ENCODE measurements at regions not wholly inside any gene's neighbourhood (a gene's known extent, or its start where the extent isn't known, plus 50 kb on each side); places are given as distances from the start of the nearest gene placed in this dataset.

- Mint-ChIP-seq H3K27me3 (ENCODE audit: unreplicated experiment) (no peaks in the 10 kb centered on the region), H3K4me1 (ENCODE audit: low read depth, unreplicated experiment) (no peaks in the 10 kb centered on the region), H3K4me3 (ENCODE audit: unreplicated experiment) (no peak overlapping the region), H3K36me3 (ENCODE audit: unreplicated experiment) (peaks cover 5% of the 10 kb centered on the region), H3K9me3 (ENCODE audit: unreplicated experiment) (peaks cover 1% of the 10 kb centered on the region), H3K27ac (ENCODE audit: unreplicated experiment) (no peak overlapping the region)
- no peak for TF ChIP-seq CTCF (IDR thresholded peaks at IDR 0.05; ENCODE audit: partially characterized antibody, unreplicated experiment)
- no peak for DNase-seq
Measured at GRCh38 chr2:15708161-15708560, 116.5 kb downstream of the DDX1 start.

GRCh38 chr2:15708865-15709820, 117.5 kb downstream of the DDX1 start:
- no peak for DNase-seq

GRCh38 chr2:15711126-15711860, 119.6 kb downstream of the DDX1 start:
- no peaks in the 10 kb centered on the region for H3K4me1 Mint-ChIP-seq (ENCODE audit: low read depth, unreplicated experiment)
- peaks cover 5% of the 10 kb centered on the region for H3K36me3 Mint-ChIP-seq (ENCODE audit: unreplicated experiment)
- no peak for TF ChIP-seq CTCF (IDR thresholded peaks at IDR 0.05; ENCODE audit: partially characterized antibody, unreplicated experiment)
- no peak overlapping the region for H3K27ac Mint-ChIP-seq (ENCODE audit: unreplicated experiment)
- peaks cover 1% of the 10 kb centered on the region for H3K27me3 Mint-ChIP-seq (ENCODE audit: unreplicated experiment)
- no peak for DNase-seq
- peaks cover 1% of the 10 kb centered on the region for H3K9me3 Mint-ChIP-seq (ENCODE audit: unreplicated experiment)
- H3K4me3 Mint-ChIP-seq (ENCODE audit: unreplicated experiment) = no peak overlapping the region

More at GRCh38 chr2:15708865-15709820, 117.5 kb downstream of the DDX1 start:
- Mint-ChIP-seq H3K27me3 (ENCODE audit: unreplicated experiment) (no peaks in the 10 kb centered on the region), H3K9me3 (ENCODE audit: unreplicated experiment) (peaks cover 1% of the 10 kb centered on the region), H3K27ac (ENCODE audit: unreplicated experiment) (no peak overlapping the region), H3K4me1 (ENCODE audit: low read depth, unreplicated experiment) (no peaks in the 10 kb centered on the region), H3K36me3 (ENCODE audit: unreplicated experiment) (peaks cover 5% of the 10 kb centered on the region), H3K4me3 (ENCODE audit: unreplicated experiment) (no peak overlapping the region)
- TF ChIP-seq CTCF (IDR thresholded peaks at IDR 0.05; ENCODE audit: partially characterized antibody, unreplicated experiment) = no peak

GRCh38 chr2:15712551-15713342, 121.1 kb downstream of the DDX1 start:
- Mint-ChIP-seq H3K4me3 (ENCODE audit: unreplicated experiment) (no peak overlapping the region), H3K36me3 (ENCODE audit: unreplicated experiment) (peaks cover 5% of the 10 kb centered on the region), H3K9me3 (ENCODE audit: unreplicated experiment) (peaks cover 1% of the 10 kb centered on the region), H3K27ac (ENCODE audit: unreplicated experiment) (no peak overlapping the region), H3K4me1 (ENCODE audit: low read depth, unreplicated experiment) (no peaks in the 10 kb centered on the region), H3K27me3 (ENCODE audit: unreplicated experiment) (peaks cover 1% of the 10 kb centered on the region)
- TF ChIP-seq CTCF (IDR thresholded peaks at IDR 0.05; ENCODE audit: partially characterized antibody, unreplicated experiment) = no peak
- DNase-seq = no peak
